Naive thymus-derived CD4-positive, alpha-beta T cell (primary cell): ENCODE measurements at regions not wholly inside any gene's neighbourhood (a gene's known extent, or its start where the extent isn't known, plus 50 kb on each side); places are given as distances from the start of the nearest gene placed in this dataset.

Experiments
- ATAC-seq: fragments of 150-1000 bp; cut with Tn5 transposase; 2 replicates; pipeline ENCODE4 v1.10.0; 2021; ENCODE audit warnings: mild to moderate bottlenecking, moderate library complexity
- CTCF ChIA-PET: fragments of 350-600 bp; sonication (Branson Sonifier 250); formaldehyde crosslinking; loops from one replicate; lab custom pipeline; 2021; ENCODE audit warnings: antibody characterized with exemption; lab: Charles Lee
- POLR2A ChIA-PET: fragments of 350-600 bp; sonication (Branson Sonifier 250); formaldehyde crosslinking; loops from one replicate; lab custom pipeline; 2021; ENCODE audit warnings: antibody characterized with exemption, inconsistent platforms; lab: Charles Lee
- DNase-seq, 9 donors: peaks; one replicate each; pipeline versions ENCODE4 v3.0.0 to v3.0.0-alpha.2; 2020 to 2022; ENCODE audit warnings: mixed read lengths in 1 of 9
- H3K27ac ChIP-seq: one replicate; pipeline ENCODE4 v1.7.0; 2013; ENCODE audit warnings: mild to moderate bottlenecking, low read depth, low read length, moderate library complexity
- H3K27me3 ChIP-seq, 2 donors: one replicate each; pipeline ENCODE4 v1.7.0; 2013; ENCODE audit warnings: low read length in 2 of 2, mild to moderate bottlenecking in 2 of 2, moderate library complexity in 2 of 2; ENCODE audit not compliant: control insufficient read depth in 2 of 2, insufficient read depth in 2 of 2
- H3K36me3 ChIP-seq, 3 experiments: 1 replicate in 2 of 3; 2 replicates in 1 of 3; pipeline ENCODE4 v1.7.0; 2013; ENCODE audit warnings: low read length in 3 of 3, mild to moderate bottlenecking in 3 of 3, moderate library complexity in 1 of 3; ENCODE audit not compliant: insufficient read depth in 3 of 3, control insufficient read depth in 2 of 3
- H3K4me1 ChIP-seq, 2 donors: one replicate each; pipeline ENCODE4 v1.7.0; 2013; ENCODE audit warnings: low read length in 2 of 2, mild to moderate bottlenecking in 2 of 2, moderate library complexity in 1 of 2; ENCODE audit not compliant: control insufficient read depth in 2 of 2, insufficient read depth in 2 of 2
- H3K4me3 ChIP-seq: 2 replicates; pipeline ENCODE4 v1.7.0; 2013; ENCODE audit warnings: mild to moderate bottlenecking, low read length
- H3K9me3 ChIP-seq, 3 experiments: 1 replicate in 2 of 3; 2 replicates in 1 of 3; pipeline ENCODE4 v1.7.0; 2013; ENCODE audit warnings: low read length in 3 of 3; ENCODE audit not compliant: control insufficient read depth in 2 of 3
- H3K27ac Mint-ChIP-seq, 9 donors: one replicate each; pipeline ENCODE4 v1.8.0; 2020 to 2022; ENCODE audit warnings: mixed read lengths in 9 of 9, mild to moderate bottlenecking in 8 of 9, moderate library complexity in 5 of 9, inconsistent platforms in 2 of 9
- H3K27me3 Mint-ChIP-seq, 5 donors: one replicate each; pipeline ENCODE4 v1.8.0; 2021 to 2022; ENCODE audit warnings: mixed read lengths in 5 of 5, mild to moderate bottlenecking in 1 of 5
- H3K36me3 Mint-ChIP-seq, 5 donors: one replicate each; pipeline ENCODE4 v1.8.0; 2020 to 2022; ENCODE audit warnings: mixed read lengths in 5 of 5, mild to moderate bottlenecking in 3 of 5, inconsistent platforms in 1 of 5
- H3K4me1 Mint-ChIP-seq, 7 donors: one replicate each; pipeline ENCODE4 v1.8.0; 2020 to 2022; ENCODE audit warnings: mixed read lengths in 7 of 7, mild to moderate bottlenecking in 3 of 7, inconsistent platforms in 1 of 7
- H3K4me3 Mint-ChIP-seq, 10 donors: one replicate each; pipeline ENCODE4 v1.8.0; 2020 to 2022; ENCODE audit warnings: mild to moderate bottlenecking in 10 of 10, mixed read lengths in 10 of 10, moderate library complexity in 6 of 10, inconsistent platforms in 2 of 10
- H3K9me3 Mint-ChIP-seq, 11 donors: one replicate each; pipeline ENCODE4 v1.8.0; 2020 to 2022; ENCODE audit warnings: mixed read lengths in 11 of 11, mild to moderate bottlenecking in 4 of 11, inconsistent platforms in 1 of 11, moderate library complexity in 1 of 11
- intact Hi-C, 2 donors: fragments of 100-400 bp; cut with micrococcal nuclease; formaldehyde crosslinking; loops; one replicate each; pipeline ENCODE4 v1.15.1; 2023

DNA sequence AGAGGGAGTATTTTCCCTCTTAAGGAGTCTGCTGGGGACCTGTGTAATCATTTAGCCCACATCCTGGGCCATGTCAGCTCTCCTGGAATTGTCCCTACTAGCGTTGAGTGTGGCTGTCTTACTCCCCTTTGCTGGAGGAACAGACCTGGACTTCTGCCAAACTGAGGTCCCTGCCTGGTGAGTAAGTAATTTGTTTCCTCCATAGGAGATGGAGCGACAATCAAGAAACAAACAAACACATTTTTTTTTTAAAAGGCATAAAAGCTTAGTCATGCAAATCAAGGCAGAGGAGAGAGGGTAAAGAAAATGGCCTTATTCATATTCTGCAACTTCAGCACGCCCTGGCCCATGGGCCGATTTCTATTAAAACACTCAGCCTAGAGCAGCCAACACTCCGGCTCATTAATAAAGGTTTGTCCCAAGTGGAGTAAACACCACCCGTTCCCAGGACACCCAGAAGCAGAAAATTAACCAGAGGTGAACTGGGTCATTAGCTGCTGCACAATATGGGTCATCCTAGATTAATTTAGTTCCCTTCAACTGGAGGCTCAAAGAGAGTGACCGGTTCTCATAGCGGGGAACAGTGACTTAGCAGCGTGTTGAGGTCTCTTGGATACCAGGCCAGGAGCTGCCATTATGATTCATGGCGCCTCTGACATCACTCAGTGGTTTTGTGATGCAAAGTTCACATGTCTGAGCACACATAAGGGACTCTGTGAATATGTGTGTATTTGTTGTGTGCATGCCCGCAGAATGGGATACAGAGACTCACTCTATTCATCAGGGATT, 165.0 kb upstream of the SULF2 start:
- DNase-seq (no peak), ATAC-seq (no peak)
- CTCF ChIA-PET, result no interaction called here
- H3K27ac Mint-ChIP-seq, result no peak overlapping the region
- no peaks in the 10 kb centered on the region for H3K36me3 Mint-ChIP-seq
- no peaks in the 10 kb centered on the region for H3K27me3 ChIP-seq
- POLR2A ChIA-PET, result no interaction called here
- H3K4me1 Mint-ChIP-seq, result no peaks in the 10 kb centered on the region
- H3K4me1 ChIP-seq, result no peaks in the 10 kb centered on the region
- H3K4me3 Mint-ChIP-seq, result no peak overlapping the region
- H3K27ac ChIP-seq, result no peak overlapping the region
- H3K4me3 ChIP-seq, result no peak overlapping the region
- no peaks in the 10 kb centered on the region for H3K9me3 Mint-ChIP-seq
- intact Hi-C loops, result no loop called here
- no peaks in the 10 kb centered on the region for H3K36me3 ChIP-seq
- peaks cover 2 to 14% (median 10%) of the 10 kb centered on the region in 5 donors for H3K27me3 Mint-ChIP-seq
- no peaks in the 10 kb centered on the region for H3K9me3 ChIP-seq

DNA sequence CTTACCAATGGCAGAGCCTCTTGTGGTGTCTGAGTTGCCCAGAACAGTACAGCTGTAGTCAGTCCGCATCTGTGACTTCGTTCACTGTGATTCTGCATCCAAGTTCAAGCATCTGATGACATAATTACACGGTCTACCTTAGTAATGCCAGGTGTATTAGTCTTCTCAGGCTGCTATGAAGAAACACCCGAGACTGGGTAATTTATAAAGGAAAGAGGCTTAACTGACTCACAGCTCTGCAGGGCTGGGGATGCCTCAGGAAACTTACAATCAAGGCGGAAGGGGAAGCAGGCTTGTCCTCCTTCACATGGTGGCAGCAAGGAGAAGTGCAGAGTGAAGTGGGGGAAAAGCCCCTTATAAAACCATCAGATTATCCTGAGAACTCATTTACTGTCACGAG, 163.9 kb upstream of the SULF2 start:
- Histone ChIP-seq H3K27me3 (no peaks in the 10 kb centered on the region), H3K4me3 (no peak overlapping the region), H3K27ac (no peak overlapping the region), H3K4me1 (no peaks in the 10 kb centered on the region), H3K36me3 (no peaks in the 10 kb centered on the region), H3K9me3 (no peaks in the 10 kb centered on the region)
- Mint-ChIP-seq H3K27ac (no peak overlapping the region), H3K4me1 (no peaks in the 10 kb centered on the region), H3K36me3 (no peaks in the 10 kb centered on the region), H3K4me3 (no peak overlapping the region), H3K9me3 (peaks cover 0 to 2% (median 0%) of the 10 kb centered on the region in 11 donors), H3K27me3 (peaks cover 6 to 20% (median 11%) of the 10 kb centered on the region in 5 donors)
- ATAC-seq (no peak), DNase-seq (no peak)
- intact Hi-C loops, result no loop called here
- ChIA-PET CTCF (no interaction called here), POLR2A (no interaction called here)

DNA sequence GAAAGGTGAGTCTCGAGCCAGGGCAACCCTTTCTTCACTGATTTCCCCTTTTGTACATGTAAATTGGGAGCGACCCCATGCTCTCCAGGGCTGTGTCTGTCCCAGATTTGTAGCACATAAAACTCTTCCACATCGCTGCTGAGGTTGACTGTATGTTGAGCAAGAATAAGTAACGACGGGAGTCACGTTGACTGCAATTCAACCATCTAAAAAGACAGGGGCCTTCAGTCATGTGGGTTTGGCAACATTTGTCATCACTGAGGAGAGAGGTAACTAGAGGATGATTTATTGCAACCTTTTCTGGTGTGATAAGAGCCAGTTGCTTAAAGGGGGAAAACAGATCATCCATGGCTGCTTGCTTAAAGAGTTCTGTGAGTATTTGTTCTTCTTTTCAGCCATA, 159.4 kb upstream of the SULF2 start:
- Histone ChIP-seq H3K36me3 (no peaks in the 10 kb centered on the region), H3K27ac (no peak overlapping the region), H3K4me1 (no peaks in the 10 kb centered on the region), H3K9me3 (no peaks in the 10 kb centered on the region), H3K4me3 (no peak overlapping the region), H3K27me3 (no peaks in the 10 kb centered on the region)
- Mint-ChIP-seq H3K27ac (no peak overlapping the region), H3K36me3 (no peaks in the 10 kb centered on the region), H3K4me3 (no peak overlapping the region), H3K4me1 (no peaks in the 10 kb centered on the region), H3K27me3 (peaks cover 0 to 24% (median 5%) of the 10 kb centered on the region in 5 donors), H3K9me3 (peaks cover 0 to 2% (median 0%) of the 10 kb centered on the region in 11 donors)
- CTCF ChIA-PET, result no interaction called here
- intact Hi-C loops, result no loop called here
- DNase-seq (no peak), ATAC-seq (no peak)
- POLR2A ChIA-PET, result no interaction called here

DNA sequence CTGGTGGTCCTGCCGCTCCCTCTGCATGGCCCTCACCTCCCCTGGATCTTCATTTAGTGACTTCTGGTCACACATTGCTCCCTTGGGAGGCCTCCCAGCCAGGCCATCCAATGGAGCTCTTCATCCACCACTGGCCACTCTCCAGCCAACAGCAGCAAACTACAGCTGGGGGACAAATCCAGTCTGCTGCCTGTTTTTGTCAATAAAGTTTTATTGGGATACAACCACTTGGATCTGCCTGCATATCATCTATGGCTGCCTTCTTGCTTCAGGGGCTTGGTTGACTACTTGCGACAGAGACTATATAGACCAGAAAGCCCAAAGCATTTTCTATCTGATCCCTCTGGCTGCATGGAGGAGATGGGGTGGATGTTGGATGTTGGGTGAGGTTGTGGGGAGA, 156.6 kb upstream of the SULF2 start:
- Histone ChIP-seq H3K27ac (no peak overlapping the region), H3K4me3 (no peak overlapping the region), H3K27me3 (no peaks in the 10 kb centered on the region), H3K4me1 (no peaks in the 10 kb centered on the region), H3K36me3 (no peaks in the 10 kb centered on the region), H3K9me3 (no peaks in the 10 kb centered on the region)
- Mint-ChIP-seq H3K27ac (no peak overlapping the region), H3K4me3 (no peak overlapping the region), H3K36me3 (no peaks in the 10 kb centered on the region), H3K27me3 (peaks cover 0 to 25% (median 11%) of the 10 kb centered on the region in 5 donors), H3K4me1 (no peaks in the 10 kb centered on the region), H3K9me3 (peaks cover 0 to 2% (median 0%) of the 10 kb centered on the region in 11 donors)
- ATAC-seq (no peak), DNase-seq (no peak)
- ChIA-PET CTCF (no interaction called here), POLR2A (no interaction called here)
- intact Hi-C loops, result no loop called here

DNA sequence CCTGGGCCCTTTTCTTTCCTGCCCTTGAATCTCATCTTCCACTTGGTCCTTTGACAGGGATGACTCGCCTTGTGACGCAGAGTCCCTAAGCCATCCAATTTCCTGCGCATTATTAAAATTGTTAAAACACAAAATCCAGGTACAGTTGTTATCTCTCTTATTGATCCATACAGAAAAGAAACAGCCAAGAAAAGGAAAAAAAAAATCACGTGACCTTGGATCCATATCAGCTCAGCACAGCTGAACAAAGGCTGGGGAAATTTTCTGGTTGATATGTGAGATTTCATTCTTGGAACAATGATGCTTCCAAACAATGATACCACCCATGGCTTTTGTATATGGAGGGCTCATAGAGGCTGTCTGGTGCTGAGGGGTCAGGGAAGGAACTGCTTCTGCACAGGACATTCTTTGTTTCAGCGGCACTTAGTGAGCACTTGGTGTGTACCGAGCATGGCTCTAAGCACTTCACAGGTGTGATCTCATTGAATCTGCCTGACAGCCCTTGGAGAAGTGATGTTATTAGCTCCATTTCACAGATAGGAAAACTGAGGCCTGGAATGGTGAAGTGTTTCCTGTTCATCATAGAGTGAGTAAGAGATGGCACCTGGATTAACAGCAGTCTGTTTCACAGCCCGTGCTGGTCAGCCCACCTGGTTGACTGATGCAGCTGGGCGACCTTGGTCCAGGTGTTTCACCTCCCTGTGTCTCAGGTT, 155.0 kb upstream of the SULF2 start:
- peaks cover 0 to 21% (median 9%) of the 10 kb centered on the region in 5 donors for H3K27me3 Mint-ChIP-seq
- Histone ChIP-seq H3K4me3 (no peak overlapping the region), H3K9me3 (no peaks in the 10 kb centered on the region), H3K27me3 (no peaks in the 10 kb centered on the region), H3K27ac (no peak overlapping the region), H3K4me1 (no peaks in the 10 kb centered on the region), H3K36me3 (no peaks in the 10 kb centered on the region)
- no peaks in the 10 kb centered on the region for H3K36me3 Mint-ChIP-seq
- ChIA-PET POLR2A (no interaction called here), CTCF (no interaction called here)
- H3K9me3 Mint-ChIP-seq, result peaks cover 0 to 2% (median 0%) of the 10 kb centered on the region in 11 donors
- ATAC-seq (no peak), DNase-seq (no peak)
- intact Hi-C loops, result no loop called here
- H3K4me1 Mint-ChIP-seq, result no peaks in the 10 kb centered on the region
- no peak overlapping the region for H3K27ac Mint-ChIP-seq
- no peak overlapping the region for H3K4me3 Mint-ChIP-seq

DNA sequence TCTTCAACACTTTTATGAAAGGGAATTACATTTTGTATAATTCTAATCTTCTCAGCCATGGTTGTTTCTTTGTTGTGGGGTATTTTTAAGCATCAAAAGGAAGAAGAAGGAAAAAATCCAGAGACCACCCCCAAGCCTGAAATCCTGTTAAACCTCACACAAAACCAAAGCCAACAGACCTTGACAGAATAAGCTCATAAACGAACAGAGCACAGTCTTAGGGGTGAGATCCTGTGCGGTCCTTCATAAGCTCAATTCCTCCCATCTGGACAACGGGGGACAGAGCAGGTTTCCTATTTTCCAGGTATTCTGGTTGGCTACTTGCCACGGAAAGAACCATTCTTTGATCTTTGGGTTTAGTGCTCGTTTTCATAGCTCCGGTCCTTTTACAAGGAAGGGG, 151.3 kb upstream of the SULF2 start:
- no peak overlapping the region for H3K27ac Mint-ChIP-seq
- ChIA-PET POLR2A (no interaction called here), CTCF (no interaction called here)
- intact Hi-C loops, result no loop called here
- H3K4me3 ChIP-seq, result no peak overlapping the region
- no peak for DNase-seq
- H3K27me3 ChIP-seq, result no peaks in the 10 kb centered on the region
- peaks cover 0 to 18% (median 11%) of the 10 kb centered on the region in 5 donors for H3K27me3 Mint-ChIP-seq
- peaks cover 0 to 3% (median 0%) of the 10 kb centered on the region in 11 donors for H3K9me3 Mint-ChIP-seq
- no peak overlapping the region for H3K27ac ChIP-seq
- ATAC-seq, result no peak
- no peaks in the 10 kb centered on the region for H3K36me3 ChIP-seq
- H3K9me3 ChIP-seq, result no peaks in the 10 kb centered on the region
- H3K4me3 Mint-ChIP-seq, result no peak overlapping the region
- no peaks in the 10 kb centered on the region for H3K4me1 Mint-ChIP-seq
- no peaks in the 10 kb centered on the region for H3K36me3 Mint-ChIP-seq
- no peaks in the 10 kb centered on the region for H3K4me1 ChIP-seq

DNA sequence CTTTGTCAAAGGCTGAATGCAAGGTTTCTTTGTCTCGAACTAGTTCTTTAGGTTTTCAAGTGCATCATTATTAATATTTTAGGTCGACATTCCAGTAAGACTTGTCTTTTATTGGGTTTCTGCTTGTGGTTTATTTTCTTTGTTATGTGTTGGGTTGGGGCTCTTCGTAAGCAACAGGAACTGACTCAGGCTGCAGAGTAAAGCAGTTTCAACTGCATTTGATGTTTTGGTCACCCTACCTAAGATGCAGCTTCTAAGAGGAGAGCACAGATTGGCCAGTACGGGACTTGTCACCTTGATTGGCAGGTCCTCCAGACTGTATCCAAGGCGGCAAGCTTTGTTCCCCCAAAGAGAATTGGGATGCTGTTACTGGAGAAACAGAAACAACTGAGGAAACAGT, 149.5 kb upstream of the SULF2 start:
- H3K4me1 ChIP-seq, result no peaks in the 10 kb centered on the region
- Mint-ChIP-seq H3K27me3 (peaks cover 0 to 23% (median 8%) of the 10 kb centered on the region in 5 donors), H3K4me1 (no peaks in the 10 kb centered on the region), H3K4me3 (no peak overlapping the region), H3K27ac (no peak overlapping the region), H3K9me3 (peaks cover 0 to 3% (median 0%) of the 10 kb centered on the region in 11 donors), H3K36me3 (no peaks in the 10 kb centered on the region)
- CTCF ChIA-PET, result no interaction called here
- no peak for ATAC-seq
- intact Hi-C loops, result no loop called here
- POLR2A ChIA-PET, result no interaction called here
- H3K27me3 ChIP-seq, result no peaks in the 10 kb centered on the region
- no peaks in the 10 kb centered on the region for H3K36me3 ChIP-seq
- no peak overlapping the region for H3K4me3 ChIP-seq
- no peak for DNase-seq
- H3K9me3 ChIP-seq, result no peaks in the 10 kb centered on the region
- no peak overlapping the region for H3K27ac ChIP-seq
